IPS-20b (cell line): ENCODE measurements at regions not wholly inside any gene's neighbourhood (a gene's known extent, or its start where the extent isn't known, plus 50 kb on each side); places are given as distances from the start of the nearest gene placed in this dataset.
"Not testable (repeated sequence)": the region's sequence is repeated elsewhere in the genome, so short reads cannot be mapped to it uniquely, and the experiment has no call there.

Experiments
- H3K27ac ChIP-seq: one replicate; pipeline ENCODE4 v1.5.1; 2013; ENCODE audit warnings: low read length
- H3K27me3 ChIP-seq: 2 replicates; pipeline ENCODE4 v1.6.1; 2013; ENCODE audit warnings: mild to moderate bottlenecking, low read length, inconsistent platforms; ENCODE audit not compliant: insufficient read depth
- H3K36me3 ChIP-seq: 2 replicates; pipeline ENCODE4 v1.6.1; 2013; ENCODE audit warnings: low read depth, mild to moderate bottlenecking, inconsistent platforms, low read length, moderate library complexity; ENCODE audit not compliant: insufficient read depth
- H3K4me1 ChIP-seq: 2 replicates; pipeline ENCODE4 v1.6.1; 2013; ENCODE audit warnings: mild to moderate bottlenecking, control low read depth, inconsistent platforms, low read length, moderate library complexity; ENCODE audit not compliant: insufficient read depth
- H3K4me3 ChIP-seq: 2 replicates; pipeline ENCODE4 v1.5.1; 2013; ENCODE audit warnings: mild to moderate bottlenecking, low read length, inconsistent platforms
- H3K9ac ChIP-seq: 2 replicates; pipeline ENCODE4 v1.6.1; 2013; ENCODE audit warnings: low read depth, mild to moderate bottlenecking, inconsistent platforms, low read length, moderate library complexity
- H3K9me3 ChIP-seq: 2 replicates; pipeline ENCODE4 v1.6.1; 2013; ENCODE audit warnings: mild to moderate bottlenecking, low read depth, low read length, inconsistent platforms; ENCODE audit not compliant: insufficient read depth

DNA sequence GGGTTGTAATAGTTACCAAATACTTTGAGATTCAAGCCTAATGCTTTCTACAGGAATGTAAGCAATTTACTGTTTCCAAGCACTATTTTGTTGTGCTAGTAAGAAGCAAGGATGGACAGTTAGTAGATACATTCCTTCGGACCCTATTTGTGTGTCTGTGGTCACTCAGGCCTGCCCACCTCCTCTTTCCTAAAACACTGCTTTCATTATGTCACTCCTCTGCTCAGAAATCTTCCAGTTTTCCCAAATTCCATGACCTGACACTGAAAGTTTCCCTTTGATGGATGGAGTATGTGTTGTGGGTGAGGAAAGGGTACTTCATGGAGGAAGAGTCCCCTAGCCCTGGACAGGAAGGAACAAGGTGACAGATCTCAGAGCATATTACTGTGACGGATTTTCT, 141.1 kb downstream of the DISP1 start:
- no peak overlapping the region for H3K4me3 ChIP-seq
- no peaks in the 10 kb centered on the region for H3K4me1 ChIP-seq
- no peak overlapping the region for H3K27ac ChIP-seq
- H3K27me3 ChIP-seq: no peaks in the 10 kb centered on the region
- H3K36me3 ChIP-seq: no peaks in the 10 kb centered on the region
- H3K9ac ChIP-seq: no peak overlapping the region
- no peaks in the 10 kb centered on the region for H3K9me3 ChIP-seq

DNA sequence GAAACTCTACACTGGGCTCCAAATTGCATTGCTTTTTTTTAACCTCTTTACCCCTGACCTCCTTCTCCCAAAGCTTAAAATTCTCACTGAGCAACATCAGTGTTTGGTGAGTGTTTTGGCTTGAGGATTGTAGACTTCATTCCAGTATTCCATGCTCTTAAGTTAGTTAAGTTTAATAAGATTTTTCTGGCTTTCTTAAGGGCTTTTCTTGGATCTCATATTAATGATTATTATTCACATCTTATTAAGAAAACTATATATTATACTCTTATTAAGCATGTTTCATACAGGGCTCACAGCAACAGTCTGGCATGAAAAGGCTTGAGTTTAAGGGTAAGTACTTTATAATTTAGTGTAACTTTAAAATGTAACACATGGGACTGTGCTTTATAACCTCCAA, 141.8 kb downstream of the DISP1 start:
- no peak overlapping the region for H3K27ac ChIP-seq
- H3K4me3 ChIP-seq: no peak overlapping the region
- no peaks in the 10 kb centered on the region for H3K27me3 ChIP-seq
- no peaks in the 10 kb centered on the region for H3K4me1 ChIP-seq
- no peaks in the 10 kb centered on the region for H3K9me3 ChIP-seq
- H3K9ac ChIP-seq: no peak overlapping the region
- no peaks in the 10 kb centered on the region for H3K36me3 ChIP-seq

DNA sequence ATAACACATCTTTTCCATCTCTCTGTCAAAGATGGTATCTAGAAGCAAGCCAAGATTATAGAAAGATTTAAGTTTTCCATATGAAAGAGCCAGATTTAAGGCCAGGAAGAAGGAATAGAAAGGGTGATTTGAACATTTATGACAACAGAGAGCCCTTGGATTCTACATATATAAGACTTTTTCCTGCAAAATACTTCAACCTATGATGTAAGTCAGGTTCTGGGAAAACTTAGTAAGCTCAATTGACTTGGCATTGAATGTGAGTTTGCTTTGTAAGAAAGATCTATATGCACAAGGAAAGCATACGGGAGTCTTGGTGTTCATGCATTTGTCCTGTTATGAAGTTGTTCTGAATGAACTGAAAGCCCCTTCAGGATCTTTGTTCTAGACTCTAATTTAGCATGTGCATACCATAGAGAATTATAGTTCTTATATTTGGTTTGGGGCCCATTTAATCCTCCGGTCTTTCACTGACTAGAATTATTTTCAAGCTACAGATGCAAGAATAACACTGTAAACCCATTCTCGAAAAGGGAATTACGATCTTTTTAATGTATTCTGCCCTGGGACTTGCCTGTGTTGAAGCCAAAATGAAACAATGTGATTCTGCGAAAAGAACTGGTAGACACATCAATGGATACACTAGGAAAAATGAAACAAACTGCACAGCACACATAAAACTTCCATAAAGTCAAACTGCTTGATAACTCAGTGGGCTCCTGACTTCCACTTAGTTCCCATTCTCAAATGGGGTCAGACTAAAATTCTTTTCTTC, 152.8 kb downstream of the DISP1 start:
- H3K9ac ChIP-seq: no peak overlapping the region
- H3K27me3 ChIP-seq: no peaks in the 10 kb centered on the region
- H3K4me1 ChIP-seq: no peaks in the 10 kb centered on the region

DNA sequence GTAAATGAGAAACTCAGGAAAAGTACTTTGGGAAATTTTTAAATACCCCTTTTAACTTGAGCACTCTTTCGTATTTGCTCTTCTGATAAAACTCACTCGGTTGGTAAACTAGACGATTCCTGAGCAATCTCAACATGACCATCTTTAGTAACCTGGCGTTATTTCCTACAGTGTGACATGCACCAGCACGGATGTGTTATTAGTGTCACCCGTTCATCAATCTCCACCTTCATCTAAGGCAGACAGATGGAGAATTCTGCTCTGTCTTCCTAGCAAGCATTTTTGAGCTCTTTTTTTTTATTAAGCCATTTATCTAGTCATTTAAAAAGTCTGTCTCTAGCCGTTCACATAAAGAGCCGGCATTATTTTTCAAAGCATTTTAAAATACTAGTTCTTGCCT, 155.2 kb downstream of the DISP1 start:
- Histone ChIP-seq H3K27ac (no peak overlapping the region), H3K9me3 (no peaks in the 10 kb centered on the region), H3K36me3 (no peaks in the 10 kb centered on the region), H3K9ac (no peak overlapping the region), H3K4me3 (no peak overlapping the region), H3K4me1 (no peaks in the 10 kb centered on the region), H3K27me3 (no peaks in the 10 kb centered on the region)

More for the DNA sequence above, 152.8 kb downstream of the DISP1 start:
- Histone ChIP-seq H3K9me3 (no peaks in the 10 kb centered on the region), H3K4me3 (no peak overlapping the region), H3K27ac (no peak overlapping the region), H3K36me3 (no peaks in the 10 kb centered on the region)

DNA sequence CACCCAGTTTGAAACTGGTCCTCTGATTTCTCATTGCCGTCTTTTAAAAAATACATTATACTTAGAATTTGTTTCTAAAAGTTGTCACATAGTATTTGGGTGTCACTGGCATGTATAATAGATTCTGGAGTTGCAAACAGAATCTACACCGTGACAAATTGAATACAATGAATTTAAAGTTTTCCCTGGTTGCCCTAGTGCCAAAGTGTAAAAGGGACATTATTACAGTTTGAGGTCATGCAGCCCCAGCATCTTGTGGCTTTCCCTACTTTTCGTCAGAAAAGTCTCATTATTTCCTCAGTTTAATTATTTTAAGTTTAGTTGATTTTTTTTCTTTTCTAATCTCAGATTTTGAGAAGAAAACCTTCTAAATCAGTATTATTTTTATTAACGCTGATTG, 155.9 kb downstream of the DISP1 start:
- Histone ChIP-seq H3K27ac (no peak overlapping the region), H3K9ac (no peak overlapping the region), H3K4me3 (no peak overlapping the region), H3K9me3 (no peaks in the 10 kb centered on the region), H3K27me3 (no peaks in the 10 kb centered on the region), H3K4me1 (no peaks in the 10 kb centered on the region), H3K36me3 (no peaks in the 10 kb centered on the region)

DNA sequence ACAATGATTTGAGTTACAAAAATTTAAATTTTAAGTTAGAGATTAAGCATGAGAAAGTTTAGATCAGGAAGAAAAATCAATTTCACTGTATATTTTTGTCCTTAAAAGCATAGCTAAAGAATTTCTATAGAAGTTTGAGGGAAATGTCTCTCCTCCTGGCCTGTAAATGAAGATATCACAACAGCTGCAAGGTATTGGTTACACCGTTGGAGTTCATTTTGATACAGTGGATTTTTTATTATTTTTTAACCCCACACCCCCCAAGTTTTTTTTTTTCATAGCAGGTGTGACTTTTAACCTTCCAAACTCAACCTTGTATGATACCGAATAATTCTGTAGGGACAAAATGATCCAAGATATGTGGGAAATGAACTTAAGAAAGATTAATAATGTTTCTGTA, 156.3 kb downstream of the DISP1 start:
- H3K27ac ChIP-seq: no peak overlapping the region

DNA sequence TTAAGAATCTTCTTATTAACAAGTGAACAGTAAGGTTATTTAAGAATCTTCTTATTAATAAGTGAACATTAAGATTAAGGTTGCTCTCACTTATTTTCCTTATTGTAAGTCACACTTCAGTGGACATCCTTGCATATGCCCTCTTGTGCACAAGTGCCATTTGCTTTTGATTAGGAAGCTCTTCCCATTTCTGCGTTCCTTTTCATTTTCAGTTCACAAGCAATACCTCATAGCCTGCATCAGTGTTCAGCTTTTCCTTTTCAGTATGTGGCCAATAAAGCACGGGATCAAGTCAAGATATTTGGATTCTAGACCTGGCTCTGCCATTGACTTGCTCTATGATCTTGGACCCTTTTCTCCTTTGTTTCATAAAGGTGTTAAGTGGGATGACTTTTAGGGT, 158.7 kb downstream of the DISP1 start:
- Histone ChIP-seq H3K4me3 (no peak overlapping the region), H3K9me3 (no peaks in the 10 kb centered on the region), H3K27ac (no peak overlapping the region), H3K36me3 (no peaks in the 10 kb centered on the region), H3K9ac (no peak overlapping the region), H3K27me3 (no peaks in the 10 kb centered on the region), H3K4me1 (no peaks in the 10 kb centered on the region)

More for the DNA sequence above, 156.3 kb downstream of the DISP1 start:
- H3K36me3 ChIP-seq: no peaks in the 10 kb centered on the region
- H3K9me3 ChIP-seq: no peaks in the 10 kb centered on the region
- H3K9ac ChIP-seq: no peak overlapping the region
- H3K4me3 ChIP-seq: no peak overlapping the region
- no peaks in the 10 kb centered on the region for H3K4me1 ChIP-seq
- H3K27me3 ChIP-seq: no peaks in the 10 kb centered on the region

DNA sequence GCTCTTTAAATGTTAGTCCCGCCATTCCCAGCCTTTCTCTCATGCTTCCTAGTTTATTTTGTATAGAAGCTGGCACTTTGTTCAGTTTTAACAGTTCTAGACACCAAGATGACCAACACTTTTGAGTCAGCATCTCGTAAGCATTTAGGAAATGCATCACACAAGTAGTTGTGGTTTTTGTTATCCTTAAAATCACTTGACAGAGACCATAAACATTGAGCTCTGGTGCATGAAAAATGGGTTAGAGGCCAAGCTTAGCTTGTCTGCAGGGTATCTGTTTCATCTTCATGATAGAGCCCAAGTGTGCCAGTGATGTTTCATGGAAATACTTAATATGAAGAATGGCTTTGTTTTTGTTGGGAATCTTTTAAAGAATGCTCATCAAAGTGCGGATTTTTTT, 159.7 kb downstream of the DISP1 start:
- no peak overlapping the region for H3K27ac ChIP-seq
- no peak overlapping the region for H3K9ac ChIP-seq
- H3K4me3 ChIP-seq: no peak overlapping the region
- H3K27me3 ChIP-seq: no peaks in the 10 kb centered on the region
- no peaks in the 10 kb centered on the region for H3K9me3 ChIP-seq
- H3K36me3 ChIP-seq: no peaks in the 10 kb centered on the region
- H3K4me1 ChIP-seq: no peaks in the 10 kb centered on the region

DNA sequence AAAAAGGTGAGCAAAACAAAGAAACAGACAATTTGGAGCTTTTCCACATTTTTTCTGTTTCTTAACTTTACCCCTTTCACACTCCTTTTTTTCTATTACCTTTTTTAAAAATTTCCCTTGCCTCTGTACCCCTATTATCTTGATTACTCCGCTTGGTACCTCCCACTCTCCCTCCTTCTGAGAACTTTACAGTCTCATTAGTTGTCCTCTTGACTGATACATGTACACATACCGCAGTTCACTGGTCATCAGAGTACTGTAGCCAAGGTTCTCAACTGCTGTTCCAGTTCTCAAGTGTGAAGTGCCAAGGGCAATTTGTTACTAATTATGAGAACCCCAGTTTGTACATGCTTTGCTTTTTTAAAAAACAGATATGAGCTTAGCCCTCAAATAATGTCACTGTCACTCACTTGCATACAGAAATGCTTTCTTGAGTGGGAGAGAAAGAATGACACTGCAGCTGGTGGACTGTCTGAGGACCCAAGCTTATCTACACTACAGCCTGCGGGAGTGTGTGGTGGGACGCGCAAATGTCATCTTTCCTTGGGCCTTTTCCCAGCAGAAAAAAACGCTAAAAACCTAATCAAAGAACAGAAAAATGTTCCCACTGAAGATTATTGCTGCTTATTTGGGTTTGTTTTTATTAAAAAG, 160.8 kb downstream of the DISP1 start:
- H3K36me3 ChIP-seq: no peaks in the 10 kb centered on the region
- H3K9ac ChIP-seq: no peak overlapping the region
- no peaks in the 10 kb centered on the region for H3K9me3 ChIP-seq
- no peaks in the 10 kb centered on the region for H3K4me1 ChIP-seq
- no peaks in the 10 kb centered on the region for H3K27me3 ChIP-seq
- no peak overlapping the region for H3K27ac ChIP-seq
- H3K4me3 ChIP-seq: no peak overlapping the region

DNA sequence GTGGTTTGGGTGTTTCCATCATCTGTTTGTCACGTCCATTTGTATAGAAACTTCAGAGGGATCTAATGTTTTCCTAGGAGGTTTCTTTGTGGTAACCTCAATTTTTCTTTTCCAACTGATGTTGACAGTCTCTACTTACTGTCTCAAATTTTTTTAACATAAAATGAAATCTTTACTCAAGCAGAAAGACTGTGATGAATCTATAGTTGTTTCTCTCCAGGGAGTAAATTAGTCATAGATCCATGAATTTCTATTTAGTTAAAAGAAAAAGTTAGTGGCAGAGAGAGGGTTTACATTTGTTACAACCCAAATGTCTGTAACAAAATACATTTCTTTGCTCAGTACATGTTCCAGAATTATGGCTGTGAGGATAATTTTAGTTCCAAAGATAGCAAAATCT, 161.6 kb downstream of the DISP1 start:
- H3K9me3 ChIP-seq: no peaks in the 10 kb centered on the region
- H3K4me1 ChIP-seq: no peaks in the 10 kb centered on the region
- H3K27me3 ChIP-seq: no peaks in the 10 kb centered on the region
- H3K27ac ChIP-seq: no peak overlapping the region
- no peak overlapping the region for H3K9ac ChIP-seq
- H3K36me3 ChIP-seq: no peaks in the 10 kb centered on the region
- no peak overlapping the region for H3K4me3 ChIP-seq

DNA sequence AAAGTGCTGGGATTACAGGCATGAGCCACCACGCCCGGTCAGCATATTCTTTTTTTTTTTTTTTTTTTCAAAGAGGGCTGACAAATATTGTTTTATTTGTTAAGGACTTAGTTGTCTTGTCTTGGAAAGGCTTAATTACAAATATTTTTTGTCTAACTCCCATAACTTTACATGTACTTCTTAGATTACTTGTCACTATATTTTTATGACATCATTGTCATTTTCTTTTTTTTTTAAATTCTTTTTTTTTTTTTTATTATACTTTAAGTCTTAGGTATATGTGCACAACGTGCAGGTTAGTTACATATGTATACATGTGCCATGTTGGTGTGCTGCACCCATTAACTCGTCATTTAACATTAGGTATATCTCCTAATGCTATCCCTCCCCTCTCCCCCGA, 162.5 kb downstream of the DISP1 start:
- H3K36me3 ChIP-seq, H3K9me3 ChIP-seq, H3K27ac ChIP-seq, H3K27me3 ChIP-seq, H3K4me3 ChIP-seq, H3K4me1 ChIP-seq, H3K9ac ChIP-seq: not testable (repeated sequence)

DNA sequence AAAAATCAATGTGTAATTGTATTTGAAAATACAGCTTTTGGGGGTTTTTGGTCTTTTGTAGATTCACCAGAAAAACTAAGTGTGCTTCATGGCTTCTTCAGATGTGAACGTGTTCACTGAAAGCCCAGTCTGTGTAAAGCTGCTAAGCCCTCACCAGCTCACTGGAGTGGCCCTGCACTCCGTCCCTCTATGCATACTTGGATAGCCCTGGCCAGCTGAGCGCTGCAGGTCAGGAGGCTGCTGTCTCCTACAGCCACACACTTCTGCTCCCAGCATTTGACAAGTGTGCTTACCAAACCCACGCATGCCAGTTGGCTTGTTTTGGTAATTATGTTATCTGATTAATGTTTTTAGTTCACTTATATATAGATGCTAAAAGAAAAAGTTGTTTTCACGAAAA, 163.5 kb downstream of the TLR5 start:
- no peaks in the 10 kb centered on the region for H3K36me3 ChIP-seq
- H3K4me3 ChIP-seq: no peak overlapping the region
- H3K27ac ChIP-seq: no peak overlapping the region
- H3K9me3 ChIP-seq: no peaks in the 10 kb centered on the region
- no peaks in the 10 kb centered on the region for H3K4me1 ChIP-seq
- no peaks in the 10 kb centered on the region for H3K27me3 ChIP-seq
- no peak overlapping the region for H3K9ac ChIP-seq
